Ovary (tissue), 7 donors: ENCODE measurements at regions not wholly inside any gene's neighbourhood (a gene's known extent, or its start where the extent isn't known, plus 50 kb on each side); places are given as distances from the start of the nearest gene placed in this dataset.

Experiments
- DNase-seq, 5 donors: peaks; one replicate each; pipeline ENCODE4 v3.0.0-alpha.2; 2019 to 2020
- H3K27ac ChIP-seq, 2 donors: fragments of 200-600 bp; one replicate each; pipeline versions ENCODE4 v1.5.1 to v1.8.0; 2019 to 2022
- H3K27me3 ChIP-seq: fragments of 200-600 bp; one replicate; pipeline ENCODE4 v1.8.0; 2022
- H3K36me3 ChIP-seq: fragments of 200-600 bp; sonication (generic); one replicate; pipeline ENCODE4 v1.5.1; 2019
- H3K4me1 ChIP-seq: one replicate; pipeline ENCODE4 v1.8.1; 2013; ENCODE audit warnings: mild to moderate bottlenecking, moderate library complexity; ENCODE audit not compliant: insufficient read depth
- H3K4me3 ChIP-seq: fragments of 200-600 bp; sonication (generic); one replicate; pipeline ENCODE4 v1.5.1; 2017
- H3K9me3 ChIP-seq, 2 donors: fragments of 200-600 bp in 1 of 2; sonication (generic) in 1 of 2; one replicate each; pipeline versions ENCODE4 v1.5.1 to v1.8.1; 2013 to 2019; ENCODE audit warnings: mild to moderate bottlenecking in 1 of 2, moderate library complexity in 1 of 2
- EP300 ChIP-seq: sonication (generic); formaldehyde crosslinking; IDR thresholded peaks from one replicate; pipeline ENCODE4 v1.6.1; 2017; ENCODE audit warnings: antibody characterized with exemption
- POLR2A ChIP-seq: fragments of 450-650 bp; IDR thresholded peaks from one replicate; pipeline ENCODE4 v1.6.1; 2017; ENCODE audit warnings: antibody characterized with exemption, mild to moderate bottlenecking, moderate library complexity
- WGBS, 3 donors: extraction: QIAGEN DNeasy Blood & Tissue Kit in 1 of 3; methylation state at CpG; one replicate each; pipeline versions ENCODE4 v1.1.5 to v1.1.7; 2013 to 2017; 5-methylcytosine and 5-hydroxymethylcytosine counted together
- intact Hi-C, 4 donors: fragments of 100-400 bp; cut with DNase I; formaldehyde crosslinking; loops; one replicate each; pipeline versions ENCODE4 v1.11.0 to v1.15.1; 2022 to 2023
- TF ChIP-seq, protein P1 (sequence below), 3 donors: fragments of 450-650 bp in 2 of 3; fragments of 200-600 bp in 1 of 3; IDR thresholded peaks; one replicate each; pipeline versions ENCODE4 v1.5.1 to v1.8.0; 2016 to 2022; ENCODE audit warnings: antibody characterized with exemption in 3 of 3, mild to moderate bottlenecking in 1 of 3
- donor health status: DM: no; HTN: no; CAD: no; lungs with moderate emphysema.
- donor health status: DM: no; HTN: no; CAD: no.
- donor health status: Bipolar disorder and iron deficiency.
- donor health status: DM: no; HTN: no; CAD: no.
- donor health status: DM: yes; HTN: yes; CAD: no.

DNA sequence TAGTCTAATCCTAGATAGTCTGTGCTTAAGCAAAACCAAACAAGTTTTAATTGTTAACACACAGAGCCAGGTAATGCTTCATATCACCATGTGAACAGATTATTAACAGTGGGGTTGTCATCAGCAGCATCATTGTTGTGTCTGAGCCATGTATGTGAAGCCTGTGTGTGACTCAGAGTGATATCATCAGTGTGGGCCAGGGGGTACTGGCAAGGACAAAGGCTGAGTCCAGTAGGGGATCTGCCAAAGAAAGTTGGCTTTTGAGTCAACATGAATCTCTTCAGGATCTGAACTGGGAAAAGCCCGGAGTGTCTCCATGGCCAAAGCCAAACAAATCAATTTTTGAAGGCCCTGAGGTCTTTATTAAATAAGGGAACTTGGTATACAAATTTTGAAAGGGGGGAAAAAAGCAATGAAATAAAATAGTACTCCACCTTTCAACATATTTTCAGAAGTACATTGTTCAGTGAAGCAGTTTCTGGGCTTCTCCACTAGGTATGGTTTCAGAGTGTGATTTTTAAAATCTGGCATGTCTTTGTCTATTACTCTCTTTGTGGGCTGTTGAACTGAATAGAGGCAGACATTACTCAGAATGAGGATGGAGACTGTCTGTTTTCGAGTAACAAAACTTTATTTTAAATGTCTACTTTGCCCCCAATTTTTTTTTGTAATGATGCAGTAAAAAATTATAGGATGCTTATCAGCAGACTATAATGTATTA is 444.2 kb upstream of the JAG1 start:
- intact Hi-C loops: no loop called here
- DNase-seq: no peak
- TF ChIP-seq, protein P1, sequence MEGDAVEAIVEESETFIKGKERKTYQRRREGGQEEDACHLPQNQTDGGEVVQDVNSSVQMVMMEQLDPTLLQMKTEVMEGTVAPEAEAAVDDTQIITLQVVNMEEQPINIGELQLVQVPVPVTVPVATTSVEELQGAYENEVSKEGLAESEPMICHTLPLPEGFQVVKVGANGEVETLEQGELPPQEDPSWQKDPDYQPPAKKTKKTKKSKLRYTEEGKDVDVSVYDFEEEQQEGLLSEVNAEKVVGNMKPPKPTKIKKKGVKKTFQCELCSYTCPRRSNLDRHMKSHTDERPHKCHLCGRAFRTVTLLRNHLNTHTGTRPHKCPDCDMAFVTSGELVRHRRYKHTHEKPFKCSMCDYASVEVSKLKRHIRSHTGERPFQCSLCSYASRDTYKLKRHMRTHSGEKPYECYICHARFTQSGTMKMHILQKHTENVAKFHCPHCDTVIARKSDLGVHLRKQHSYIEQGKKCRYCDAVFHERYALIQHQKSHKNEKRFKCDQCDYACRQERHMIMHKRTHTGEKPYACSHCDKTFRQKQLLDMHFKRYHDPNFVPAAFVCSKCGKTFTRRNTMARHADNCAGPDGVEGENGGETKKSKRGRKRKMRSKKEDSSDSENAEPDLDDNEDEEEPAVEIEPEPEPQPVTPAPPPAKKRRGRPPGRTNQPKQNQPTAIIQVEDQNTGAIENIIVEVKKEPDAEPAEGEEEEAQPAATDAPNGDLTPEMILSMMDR (IDR thresholded peaks at IDR 0.05): no peak
- no peak for TF ChIP-seq EP300
- Histone ChIP-seq H3K4me3 (no peak overlapping the region), H3K27ac (no peak overlapping the region), H3K36me3 (no peaks in the 10 kb centered on the region), H3K27me3 (no peaks in the 10 kb centered on the region), H3K4me1 (no peaks in the 10 kb centered on the region), H3K9me3 (no peaks in the 10 kb centered on the region)
- WGBS, 3 donors: 81 to 96% (median 90%) methylated on average over 2 of the region's 2 CpGs

DNA sequence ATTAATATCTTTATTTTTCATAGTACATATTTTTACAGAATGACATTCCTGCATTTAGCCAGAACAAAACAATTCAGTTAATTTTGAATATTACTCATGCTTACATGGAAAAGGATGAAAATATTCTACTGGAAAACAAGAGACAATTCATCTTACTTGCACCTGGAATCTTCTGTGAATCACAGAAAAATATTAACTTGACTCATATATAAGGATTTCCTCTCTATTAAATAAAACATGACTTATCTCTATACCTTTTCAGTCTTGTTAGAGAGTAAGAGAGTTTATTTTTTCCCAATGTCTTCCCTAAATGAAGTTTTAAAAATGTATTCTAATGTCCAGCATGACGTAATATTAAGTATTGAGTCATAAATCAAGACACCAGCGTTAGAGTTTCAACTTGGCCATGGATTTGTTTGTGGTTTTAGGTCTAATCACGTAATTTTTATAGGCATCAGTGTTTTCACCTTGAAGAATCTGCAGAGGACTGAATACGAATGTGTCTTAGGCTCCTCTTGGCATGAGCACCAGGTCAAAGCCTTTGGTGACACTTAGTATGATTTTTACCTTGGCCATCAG is 445.1 kb upstream of the JAG1 start:
- 51 to 65% (median 52%) methylated on average over 4 of the region's 4 CpGs for WGBS, 3 donors
- H3K4me3 ChIP-seq: no peak overlapping the region
- no peaks in the 10 kb centered on the region for H3K27me3 ChIP-seq
- TF ChIP-seq, protein P1 (IDR thresholded peaks at IDR 0.05): no peak
- no peak overlapping the region for H3K27ac ChIP-seq
- H3K36me3 ChIP-seq: no peaks in the 10 kb centered on the region
- intact Hi-C loops: no loop called here
- no peaks in the 10 kb centered on the region for H3K9me3 ChIP-seq
- no peaks in the 10 kb centered on the region for H3K4me1 ChIP-seq
- DNase-seq: no peak

GRCh38 chr20:11119573-11119972 is 445.8 kb upstream of the JAG1 start:
- TF ChIP-seq EP300 (no peak), POLR2A (no peak)
- TF ChIP-seq, protein P1 (IDR thresholded peaks at IDR 0.05): no peak
- WGBS, 3 donors: 87 to 95% (median 90%) methylated on average over 3 of the region's 3 CpGs

GRCh38 chr20:11120431-11120830 is 446.6 kb upstream of the JAG1 start:
- H3K27me3 ChIP-seq: no peaks in the 10 kb centered on the region
- intact Hi-C loops: no loop called here
- H3K9me3 ChIP-seq: no peaks in the 10 kb centered on the region
- no peaks in the 10 kb centered on the region for H3K36me3 ChIP-seq
- TF ChIP-seq EP300: no peak
- TF ChIP-seq, protein P1 (IDR thresholded peaks at IDR 0.05): no peak
- no peak for TF ChIP-seq POLR2A
- H3K4me3 ChIP-seq: no peak overlapping the region
- no peak for DNase-seq
- WGBS, 3 donors: 76 to 77% (median 77%) methylated on average over 4 of the region's 4 CpGs
- H3K4me1 ChIP-seq: no peaks in the 10 kb centered on the region
- no peak overlapping the region for H3K27ac ChIP-seq

More at GRCh38 chr20:11119573-11119972, 445.8 kb upstream of the JAG1 start:
- Histone ChIP-seq H3K4me3 (no peak overlapping the region), H3K4me1 (no peaks in the 10 kb centered on the region), H3K27me3 (no peaks in the 10 kb centered on the region), H3K36me3 (no peaks in the 10 kb centered on the region), H3K27ac (no peak overlapping the region), H3K9me3 (no peaks in the 10 kb centered on the region)
- DNase-seq: no peak
- intact Hi-C loops: no loop called here
